ENCODE measurements at regions not wholly inside any gene's neighbourhood (a gene's known extent, or its start where the extent isn't known, plus 50 kb on each side); places are given as distances from the start of the nearest gene placed in this dataset.

GRCh38 chr1:76786222-76786621 lies 81.1 kb upstream of the ST6GALNAC5 start:
- no peaks in the 10 kb centered on the region for H3K36me3 Mint-ChIP-seq (ENCODE audit: insufficient read depth)
- H3K27me3 Mint-ChIP-seq (ENCODE audit: low read depth) = peaks cover 2% of the 10 kb centered on the region
- peaks cover 4% of the 10 kb centered on the region for H3K9me3 Mint-ChIP-seq
- H3K4me3 Mint-ChIP-seq = no peak overlapping the region
- DNase-seq (no peak), ATAC-seq (no peak)
- H3K4me1 Mint-ChIP-seq (ENCODE audit: low read depth) = no peaks in the 10 kb centered on the region

- Mint-ChIP-seq H3K36me3 (ENCODE audit: insufficient read depth) (no peaks in the 10 kb centered on the region), H3K9me3 (no peaks in the 10 kb centered on the region), H3K27me3 (ENCODE audit: low read depth) (peaks cover 4% of the 10 kb centered on the region), H3K4me3 (no peak overlapping the region), H3K4me1 (ENCODE audit: low read depth) (no peaks in the 10 kb centered on the region)
- no peak for DNase-seq
- ATAC-seq = no peak
Observed at GRCh38 chr1:76793594-76793993, 73.7 kb upstream of the ST6GALNAC5 start.

GRCh38 chr1:76799700-76800099 lies 67.6 kb upstream of the ST6GALNAC5 start:
- Mint-ChIP-seq H3K9me3 (no peaks in the 10 kb centered on the region), H3K27me3 (ENCODE audit: low read depth) (peaks cover 4% of the 10 kb centered on the region), H3K4me3 (no peak overlapping the region), H3K4me1 (ENCODE audit: low read depth) (no peaks in the 10 kb centered on the region), H3K36me3 (ENCODE audit: insufficient read depth) (no peaks in the 10 kb centered on the region)
- DNase-seq (no peak), ATAC-seq (no peak)

DNA sequence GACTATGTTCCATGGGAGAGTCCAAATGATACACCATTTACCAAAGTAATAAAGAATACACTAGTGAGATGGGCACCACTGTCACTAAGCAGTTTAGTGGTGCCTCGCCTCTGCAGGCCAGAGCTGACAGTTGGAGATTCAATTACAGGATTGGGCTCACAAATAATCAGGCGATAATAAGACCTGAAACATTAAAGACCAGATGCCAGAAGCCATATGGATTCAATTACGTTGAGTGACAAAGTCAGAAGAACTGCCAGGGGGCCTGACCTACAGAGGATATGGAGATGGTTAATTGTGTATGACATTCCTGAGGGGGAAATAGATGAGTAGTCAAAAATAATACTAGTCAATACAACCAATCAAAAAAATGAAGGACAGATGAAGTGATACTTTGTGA lies 65.2 kb upstream of the ST6GALNAC5 start:
- no peaks in the 10 kb centered on the region for H3K4me1 Mint-ChIP-seq (ENCODE audit: low read depth)
- no peak overlapping the region for H3K4me3 Mint-ChIP-seq
- peaks cover 4% of the 10 kb centered on the region for H3K27me3 Mint-ChIP-seq (ENCODE audit: low read depth)
- H3K9me3 Mint-ChIP-seq = no peaks in the 10 kb centered on the region
- no peak for ATAC-seq
- no peak for DNase-seq
- no peaks in the 10 kb centered on the region for H3K36me3 Mint-ChIP-seq (ENCODE audit: insufficient read depth)

- DNase-seq = no peak
- H3K36me3 Mint-ChIP-seq (ENCODE audit: insufficient read depth) = no peaks in the 10 kb centered on the region
- no peak overlapping the region for H3K4me3 Mint-ChIP-seq
Observed at GRCh38 chr1:76807543-76808260, 59.6 kb upstream of the ST6GALNAC5 start.

More at GRCh38 chr1:76807543-76808260, 59.6 kb upstream of the ST6GALNAC5 start:
- no peak for ATAC-seq
- Mint-ChIP-seq H3K9me3 (no peaks in the 10 kb centered on the region), H3K27me3 (ENCODE audit: low read depth) (no peaks in the 10 kb centered on the region), H3K4me1 (ENCODE audit: low read depth) (no peaks in the 10 kb centered on the region)
